Colon (tissue), 2 donors: ENCODE measurements at regions not wholly inside any gene's neighbourhood (a gene's known extent, or its start where the extent isn't known, plus 50 kb on each side); places are given as distances from the start of the nearest gene placed in this dataset.

Source experiments
- FAIRE-seq: peaks from 2 replicates; lab custom pipeline; 2012; peaks lifted over from hg19 to GRCh38; lab: Jason Lieb, UNC
- donor health status: control.
- donor health status: control.

DNA sequence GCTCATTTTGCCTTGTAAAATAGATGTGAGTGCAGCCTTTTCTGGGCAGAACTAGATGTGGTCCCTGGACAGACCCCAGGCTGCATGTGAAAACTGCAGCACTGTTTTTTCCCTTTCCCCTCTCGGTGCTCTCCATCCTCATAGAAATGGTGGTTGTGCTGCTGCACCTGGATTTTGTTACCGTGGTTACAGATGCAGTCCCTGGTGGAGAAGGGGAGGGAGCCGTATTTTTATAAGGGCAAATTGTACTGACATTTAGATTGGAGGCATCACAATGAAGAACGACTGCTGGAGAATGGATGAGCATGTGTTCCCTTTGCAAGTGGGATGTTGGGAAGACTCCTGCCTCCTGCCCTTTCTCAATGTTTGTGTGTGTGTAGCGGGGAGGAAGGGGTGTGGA, 469.9 kb downstream of the CCSER2 start:
- FAIRE-seq: no peak

DNA sequence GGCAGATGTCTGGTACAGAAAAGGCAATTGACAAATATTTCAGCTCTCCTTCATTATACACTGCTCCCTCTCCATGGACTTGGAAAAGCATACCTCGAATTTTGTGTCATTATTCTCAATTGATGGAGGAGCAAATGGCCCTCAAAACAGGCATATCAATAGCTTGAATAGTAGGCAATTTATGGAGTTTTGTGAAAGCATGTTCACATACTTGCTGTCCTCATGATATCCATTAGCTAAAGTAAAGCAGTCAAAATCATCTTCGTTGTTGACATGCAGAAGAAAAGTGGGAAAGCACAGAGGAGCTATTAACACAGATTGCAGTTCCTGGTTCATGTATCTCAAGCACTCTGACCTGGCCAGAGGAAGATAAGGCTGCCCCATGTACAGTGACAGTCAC, 472.8 kb downstream of the CCSER2 start:
- no peak for FAIRE-seq

GRCh38 chr10:84801916-84802315, 473.5 kb downstream of the CCSER2 start:
- FAIRE-seq: no peak

GRCh38 chr10:84805149-84805548, 476.8 kb downstream of the CCSER2 start:
- no peak for FAIRE-seq

DNA sequence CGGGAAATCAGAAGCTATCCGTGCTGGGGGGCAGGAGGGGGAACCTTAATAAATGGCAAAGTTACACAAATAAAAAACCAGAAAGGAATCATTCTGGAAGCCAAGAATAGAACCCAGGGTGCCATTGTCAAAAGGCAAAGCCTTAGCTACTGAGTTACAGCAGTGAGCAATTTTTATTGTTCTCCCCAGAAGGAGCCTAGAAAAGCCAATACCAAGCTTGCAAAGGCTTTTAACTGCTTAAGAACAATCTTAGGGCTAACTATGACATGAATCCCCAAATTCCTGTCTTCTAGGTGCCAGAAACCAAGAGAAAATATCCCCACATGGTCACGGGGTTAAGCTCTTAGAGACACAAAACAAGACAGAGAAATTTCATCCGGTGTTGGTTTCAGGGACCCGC, 482.7 kb downstream of the CCSER2 start:
- no peak for FAIRE-seq

DNA sequence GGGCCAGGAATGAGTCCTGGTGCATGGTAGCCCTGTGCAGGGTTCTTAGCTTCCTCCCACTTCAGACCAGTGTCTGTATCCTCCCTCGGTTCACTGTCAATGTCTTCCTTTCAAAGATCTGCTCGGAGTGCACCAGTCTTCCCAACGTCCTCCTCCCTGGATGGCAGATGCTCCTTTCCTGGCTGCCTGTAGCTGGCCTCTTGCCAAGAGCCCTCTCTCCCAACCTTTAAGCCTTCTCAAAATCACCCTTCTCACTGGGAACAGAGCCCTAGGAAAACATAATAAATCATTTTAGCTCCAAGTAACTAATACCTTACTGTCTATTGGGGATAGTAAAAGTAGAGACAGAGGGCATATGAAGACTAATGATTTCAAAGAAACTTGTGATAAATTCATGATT, 490.6 kb downstream of the CCSER2 start:
- FAIRE-seq: no peak

- FAIRE-seq: no peak
These were observed 491.7 kb downstream of the CCSER2 start for GRCh38 chr10:84820120-84820519.

- FAIRE-seq: no peak
These were observed 492.2 kb downstream of the CCSER2 start for GRCh38 chr10:84820596-84820995.

DNA sequence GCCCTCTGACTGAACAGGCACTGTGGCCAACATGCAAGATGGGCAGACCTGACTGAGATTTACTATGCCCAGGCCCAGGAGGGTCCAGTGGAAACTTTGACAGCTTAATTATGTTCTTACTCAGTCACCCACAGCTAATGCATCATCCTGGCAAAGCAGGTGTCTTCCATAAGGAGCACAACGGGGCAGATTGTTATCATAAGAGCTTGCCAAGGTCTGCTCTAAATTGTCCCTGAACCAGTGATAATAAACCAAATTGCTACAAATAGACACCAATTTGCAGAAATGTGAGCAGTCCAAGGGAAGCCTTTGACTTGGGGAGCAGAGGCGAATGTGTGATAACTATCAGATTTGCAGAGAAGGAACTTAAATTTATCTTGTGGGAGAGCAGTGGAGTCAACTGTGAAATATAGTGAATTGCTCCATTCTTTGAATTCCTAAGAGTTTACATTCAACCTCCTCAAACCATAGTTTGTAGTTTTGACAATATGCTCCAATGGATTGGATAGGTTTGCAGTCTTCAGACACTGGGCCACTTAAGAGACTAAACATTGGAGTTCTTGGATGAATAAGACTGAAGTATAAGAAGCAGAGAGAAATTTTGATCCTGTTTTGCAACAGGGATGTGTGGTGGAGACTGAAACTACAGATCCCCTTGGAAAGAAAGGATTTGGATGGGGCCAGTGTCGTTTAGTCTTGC, 494.7 kb downstream of the CCSER2 start:
- FAIRE-seq: no peak

GRCh38 chr10:84824525-84824924, 496.1 kb downstream of the CCSER2 start:
- FAIRE-seq: no peak

GRCh38 chr10:84825330-84825729, 496.9 kb downstream of the CCSER2 start:
- no peak for FAIRE-seq

- FAIRE-seq: no peak
These were observed 498.3 kb downstream of the CCSER2 start for GRCh38 chr10:84826704-84827103.

- FAIRE-seq: no peak
These were observed 500.7 kb downstream of the CCSER2 start for GRCh38 chr10:84829131-84829530.

DNA sequence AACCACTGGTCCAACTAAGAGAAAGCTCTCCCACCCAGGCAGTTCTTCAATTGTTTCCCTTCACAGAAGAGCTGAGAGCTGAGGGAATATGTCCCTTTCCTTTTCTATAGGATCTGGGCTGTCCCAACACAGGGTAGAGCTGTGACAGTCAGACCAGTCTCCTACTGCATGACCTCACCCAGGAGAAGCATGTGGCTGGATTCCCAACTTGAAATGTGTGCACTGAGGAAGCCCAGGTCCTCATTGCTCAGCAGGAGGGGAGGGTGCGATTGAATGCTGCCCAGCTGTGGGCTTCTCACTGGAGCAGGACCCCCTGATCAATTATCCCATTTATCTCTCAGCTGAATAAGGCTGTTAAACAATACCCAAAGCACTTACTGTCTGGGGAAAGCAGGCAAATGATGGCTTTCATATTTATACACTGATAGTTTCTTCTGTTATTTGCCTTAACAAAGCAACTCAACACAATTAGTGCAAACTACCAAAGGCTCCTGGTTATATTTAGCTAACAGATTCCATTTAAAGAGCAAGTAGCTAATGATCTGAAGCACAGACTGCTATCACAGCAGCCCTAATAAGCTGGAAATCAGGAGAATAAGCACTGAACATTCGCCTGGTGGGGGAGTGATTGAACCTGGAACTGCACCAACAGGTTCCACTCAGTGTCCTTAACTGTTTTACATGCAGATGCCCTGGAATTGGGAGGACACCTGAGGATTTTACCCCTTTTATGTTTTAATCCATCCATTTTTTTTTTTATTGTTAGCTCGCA, 508.8 kb downstream of the CCSER2 start:
- no peak for FAIRE-seq

GRCh38 chr10:84837877-84838276, 509.5 kb downstream of the CCSER2 start:
- no peak for FAIRE-seq

GRCh38 chr10:84838851-84839250, 510.5 kb downstream of the CCSER2 start:
- no peak for FAIRE-seq

GRCh38 chr10:84842593-84842992, 514.2 kb downstream of the CCSER2 start:
- FAIRE-seq: no peak

GRCh38 chr10:84844461-84844860, 516.1 kb downstream of the CCSER2 start:
- no peak for FAIRE-seq

DNA sequence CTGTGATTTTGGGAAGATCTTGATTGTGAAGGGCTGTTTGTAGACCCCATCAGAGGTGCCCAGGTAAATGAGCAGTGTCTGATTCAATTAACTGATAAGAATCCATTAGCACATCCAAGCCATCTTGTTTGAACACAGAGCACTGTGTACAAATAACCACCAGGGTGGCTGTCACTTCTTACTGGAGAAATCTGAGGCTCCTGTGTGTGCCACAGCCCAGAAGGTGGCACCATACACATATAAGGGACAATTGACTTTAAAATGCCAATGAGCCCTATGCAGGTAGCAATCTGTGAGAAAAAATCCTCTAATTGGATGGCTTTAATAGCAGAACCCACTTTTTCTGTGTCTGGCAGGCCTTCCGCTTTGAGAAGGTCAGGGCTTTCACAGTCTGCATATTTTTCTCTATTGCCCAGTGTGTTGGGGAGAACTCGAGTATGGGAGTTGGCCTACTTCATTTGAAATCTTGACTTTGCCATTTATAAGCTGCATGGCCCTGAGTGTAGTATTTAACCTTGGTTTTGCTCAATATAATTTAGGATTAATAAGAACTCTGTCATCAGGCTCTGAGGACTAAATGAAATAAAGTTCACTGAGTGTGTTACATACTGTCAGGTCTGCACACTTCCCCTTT, 517.4 kb downstream of the CCSER2 start:
- FAIRE-seq: no peak

DNA sequence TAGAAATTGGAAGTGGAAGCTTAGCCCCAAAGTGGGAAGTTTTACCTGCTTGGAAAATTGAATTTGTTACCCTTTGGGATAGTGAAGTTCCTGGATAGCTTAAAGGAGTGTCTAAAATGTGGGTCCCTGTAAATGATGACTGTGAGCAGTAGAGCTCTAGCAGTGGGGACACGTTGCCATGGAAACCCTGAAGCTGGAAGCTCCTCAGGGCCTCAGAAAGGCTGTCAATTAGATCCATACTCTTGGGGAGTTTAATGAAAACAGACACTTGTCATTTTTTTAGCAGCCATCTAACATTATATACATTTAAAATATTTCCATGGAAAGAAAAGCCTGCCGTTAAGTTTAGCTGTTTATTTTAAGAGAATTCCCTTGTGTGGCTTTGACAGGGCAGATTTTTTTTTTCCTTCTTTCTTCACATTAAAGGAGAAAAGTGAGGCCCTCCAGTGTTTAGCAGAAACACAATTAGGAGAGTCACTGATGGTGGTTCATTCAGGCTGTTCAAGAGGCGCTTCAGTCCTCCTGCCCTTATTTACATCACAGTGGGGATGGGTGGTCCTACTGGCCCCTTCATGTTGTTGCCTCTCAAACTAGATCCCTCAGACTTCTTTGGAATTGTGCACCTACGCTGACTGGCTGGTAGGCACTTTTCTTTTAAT, 518.4 kb downstream of the CCSER2 start:
- FAIRE-seq: no peak

DNA sequence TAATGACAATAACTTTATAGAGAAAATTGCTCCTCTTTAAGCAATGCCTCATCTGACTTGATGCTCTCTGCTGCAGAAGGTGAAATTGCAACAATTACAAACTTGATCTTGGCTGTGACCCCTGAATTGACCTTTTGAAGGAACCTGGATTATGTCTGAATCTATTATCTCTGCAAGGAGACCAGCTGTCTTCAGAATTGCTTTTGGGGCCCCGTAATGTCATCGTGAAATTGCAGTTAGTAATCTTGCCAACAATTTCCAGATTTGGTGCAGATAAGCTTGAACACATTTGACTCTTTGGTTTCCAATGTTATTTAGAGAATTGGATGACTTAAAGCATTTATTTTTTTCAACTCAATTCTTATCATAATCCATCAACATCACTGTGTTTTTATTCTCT, 520.6 kb downstream of the CCSER2 start:
- FAIRE-seq: no peak

DNA sequence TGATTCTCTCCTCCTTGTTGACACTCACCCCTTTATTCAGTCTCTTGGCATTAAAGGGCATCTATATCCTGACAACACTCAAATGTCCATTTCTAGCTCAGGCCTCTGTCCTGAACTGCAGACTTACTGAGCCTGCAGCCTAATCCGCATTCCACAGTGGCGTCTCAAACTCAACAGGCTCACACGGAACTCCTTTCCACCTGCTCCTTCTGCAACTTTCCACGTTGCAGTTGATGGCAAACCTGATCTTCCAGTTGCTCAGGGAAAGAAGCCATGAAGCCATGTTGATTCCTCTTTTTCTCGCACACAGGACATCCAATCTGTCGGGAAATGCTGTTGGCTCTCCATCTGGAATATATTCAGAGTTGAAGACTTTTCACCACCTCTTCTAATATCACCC, 522.4 kb downstream of the CCSER2 start:
- no peak for FAIRE-seq

GRCh38 chr10:84854439-84854838, 526.0 kb downstream of the CCSER2 start:
- no peak for FAIRE-seq
